Medulla oblongata (tissue), 1 donor: ENCODE measurements at regions not wholly inside any gene's neighbourhood (a gene's known extent, or its start where the extent isn't known, plus 50 kb on each side); places are given as distances from the start of the nearest gene placed in this dataset.

ENCODE experiments used
- DNase-seq: peaks from one replicate; pipeline ENCODE4 v3.0.0-alpha.2; 2015; ENCODE audit errors: extremely low spot score

DNA sequence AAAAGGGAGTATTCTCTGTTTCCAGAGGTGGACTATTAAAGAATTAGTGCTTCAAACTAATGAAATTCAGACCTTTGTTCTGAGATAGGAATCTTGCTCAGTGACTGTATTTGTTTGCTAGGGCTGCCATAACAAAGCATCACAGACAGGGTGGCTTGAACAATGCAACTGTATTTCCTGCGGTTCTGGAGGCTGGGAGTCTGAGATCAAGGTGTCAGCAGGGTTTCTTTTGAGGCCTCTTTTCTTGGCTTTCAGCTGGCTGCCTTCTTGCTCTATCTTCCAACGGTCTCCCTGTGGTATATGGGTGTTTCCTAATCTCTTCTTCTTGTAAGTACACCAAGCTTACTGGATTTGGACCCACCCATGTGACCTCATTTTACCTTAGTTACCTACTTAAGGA is 264.6 kb upstream of the PROX1 start:
- no peak for DNase-seq

DNA sequence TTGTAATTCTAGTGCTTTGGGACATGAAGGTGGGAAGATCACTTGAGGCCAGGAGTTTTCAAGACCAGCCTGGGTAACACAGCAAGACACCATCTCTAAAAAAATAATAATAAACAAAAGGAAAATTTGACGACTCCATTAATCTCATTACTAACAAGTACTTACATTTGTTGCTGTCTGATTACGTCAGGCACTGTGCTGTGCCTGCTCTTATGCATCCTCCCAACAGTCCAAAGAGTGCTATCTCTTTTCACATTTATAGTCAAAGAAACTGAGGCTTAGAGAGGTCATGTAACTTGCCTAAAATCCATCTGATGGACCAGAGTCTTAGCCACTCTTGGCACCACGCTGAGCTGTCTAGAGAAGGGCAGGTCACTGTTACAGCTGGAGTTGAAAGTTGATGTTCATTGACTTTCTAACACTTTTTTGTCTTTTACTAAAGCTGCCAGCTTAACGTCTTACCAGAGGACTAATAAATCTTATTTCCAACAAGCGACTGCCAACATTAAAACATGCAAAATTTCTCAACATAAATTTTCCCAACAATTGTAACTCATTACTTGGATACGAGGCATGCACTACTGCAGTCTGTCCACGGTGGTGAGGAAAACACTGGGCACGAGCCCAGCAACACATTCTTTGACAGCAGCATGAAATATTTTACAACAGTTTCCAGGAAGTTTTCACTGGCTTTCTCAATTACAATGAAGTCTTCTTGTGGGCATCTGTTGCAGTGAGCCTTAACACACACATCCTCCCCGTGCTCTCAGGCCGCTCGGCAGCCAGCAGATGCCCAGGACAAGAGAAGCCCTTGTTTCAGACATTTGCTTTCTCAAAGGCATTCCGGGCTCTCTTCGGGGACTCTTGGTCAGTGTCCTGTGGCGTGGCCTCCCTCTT is 262.9 kb upstream of the PROX1 start:
- DNase-seq, result peak; percentile 61

DNA sequence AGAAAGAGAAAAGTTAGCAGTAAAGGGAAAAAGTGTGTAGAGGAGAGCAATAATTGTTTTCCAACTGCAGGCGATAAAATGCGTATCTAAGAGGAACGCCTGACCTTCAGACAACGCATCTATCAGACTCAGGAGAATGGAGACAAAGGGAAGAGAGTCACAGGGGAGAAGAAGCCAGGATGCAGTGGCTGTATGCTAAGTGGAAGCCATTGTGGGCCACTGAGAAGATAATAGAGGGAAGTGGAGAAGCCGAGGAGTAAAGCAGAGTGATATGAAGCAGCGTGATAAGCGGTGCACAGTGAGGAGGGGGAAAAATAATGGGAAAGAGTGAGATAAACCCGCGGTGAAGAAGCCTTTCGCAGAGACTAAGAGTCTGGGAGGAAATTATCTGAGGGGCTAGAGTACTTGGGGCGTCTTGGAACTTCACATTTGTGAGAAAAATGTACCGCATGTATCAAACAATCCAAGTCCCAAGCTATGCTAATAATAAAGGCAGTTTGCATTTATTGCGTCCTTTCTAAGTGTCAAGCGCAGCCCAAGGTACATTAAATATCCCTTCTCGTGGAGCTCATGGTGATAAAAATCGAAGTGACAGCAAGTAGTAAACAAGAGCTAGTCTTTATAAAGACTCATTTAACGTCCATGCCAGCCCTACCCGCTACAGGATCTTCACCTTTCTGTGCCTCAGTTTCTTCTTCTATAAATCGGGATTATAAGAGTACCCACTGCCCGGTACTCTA is 259.8 kb upstream of the PROX1 start:
- no peak for DNase-seq

DNA sequence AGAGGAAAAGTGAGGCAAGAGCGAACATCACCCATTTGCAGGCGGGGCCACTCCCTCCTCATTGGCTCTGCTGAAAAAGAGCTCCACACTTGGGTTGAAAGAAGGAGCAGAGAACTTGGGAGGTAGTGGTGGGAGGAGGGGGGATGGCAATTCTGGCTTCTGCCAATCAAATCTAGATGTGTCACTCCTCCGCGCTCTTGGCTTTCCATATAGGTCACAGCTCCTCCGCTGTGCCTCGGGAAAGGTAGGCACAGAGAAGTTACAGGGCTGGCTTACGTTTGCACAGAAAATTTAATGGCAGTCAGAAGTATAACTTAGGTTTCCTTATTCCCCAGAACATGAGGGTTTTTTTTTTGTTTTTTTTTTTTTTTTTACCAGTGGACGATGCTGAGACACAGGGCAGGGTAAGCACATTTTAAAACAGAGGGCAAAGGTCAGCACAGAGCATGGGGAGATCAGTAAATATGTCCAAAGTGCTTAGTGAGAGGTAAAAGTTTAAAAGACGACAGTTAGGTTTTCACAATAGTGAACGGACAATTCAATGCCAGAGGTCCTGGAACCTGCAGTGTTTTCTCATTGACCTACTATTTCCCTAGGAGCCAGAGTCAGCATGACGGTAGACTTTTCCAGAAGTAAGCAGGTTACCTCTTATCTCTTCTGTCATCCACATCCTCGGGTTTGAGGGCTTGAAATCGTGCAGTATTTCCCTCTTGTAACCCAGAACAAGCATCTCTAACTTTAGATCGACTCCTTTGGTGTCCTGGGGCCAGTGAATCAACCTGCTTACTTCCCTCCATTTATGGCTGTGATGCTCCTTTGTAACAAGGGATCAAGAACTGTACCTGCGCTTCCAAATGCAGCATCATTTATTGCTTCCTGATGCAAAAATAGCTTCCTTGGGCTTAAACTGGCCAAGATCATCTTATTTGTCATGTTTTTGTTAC is 258.9 kb upstream of the PROX1 start:
- no peak for DNase-seq

DNA sequence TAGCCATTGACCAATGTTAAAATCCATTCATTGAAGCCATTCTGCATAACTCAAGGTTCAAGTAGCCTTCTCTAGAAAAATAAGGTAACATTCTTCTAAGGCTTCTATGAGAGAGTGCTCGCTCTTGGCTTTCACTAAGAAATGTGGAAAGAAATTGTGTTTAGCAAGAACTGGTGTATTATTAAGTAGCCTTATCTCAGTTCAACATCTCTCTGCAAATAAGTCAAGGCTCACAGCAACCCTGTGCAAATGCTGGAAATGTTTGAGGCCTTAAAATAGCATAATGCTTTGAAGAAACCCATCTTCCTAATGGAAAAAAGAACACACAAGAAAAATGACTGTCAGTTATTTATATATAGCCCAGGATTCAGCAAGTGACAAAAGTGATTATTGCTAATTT is 254.1 kb upstream of the PROX1 start:
- no peak for DNase-seq

DNA sequence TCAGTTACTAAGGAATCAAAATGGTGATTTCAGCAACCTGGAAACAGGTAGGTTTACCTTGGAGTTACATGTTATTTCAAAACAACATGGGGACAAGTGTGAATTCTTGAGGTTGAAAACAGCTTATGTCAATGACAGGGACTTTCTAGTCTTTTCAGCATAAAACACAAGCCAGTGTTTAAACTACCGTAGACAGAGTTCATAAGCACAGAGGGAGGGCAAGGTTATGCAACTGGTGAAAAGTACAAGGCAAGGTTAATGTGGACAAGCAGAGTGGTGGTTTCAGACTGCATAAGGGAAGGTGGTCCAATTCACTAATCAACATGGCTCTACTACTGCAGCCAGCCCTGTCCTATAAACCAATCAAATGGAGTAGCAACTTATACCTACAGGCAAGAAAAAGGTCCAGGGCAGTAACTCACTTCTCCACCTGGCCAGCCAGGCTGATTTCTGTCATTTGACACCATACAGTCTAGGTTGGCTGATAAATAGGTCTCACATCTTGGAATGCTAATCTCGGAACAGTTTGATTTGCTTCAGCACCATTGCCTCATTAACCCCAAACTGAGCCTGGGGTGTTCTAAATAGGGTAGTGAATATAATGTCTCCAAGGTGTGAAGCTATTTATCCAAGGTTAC is 250.3 kb upstream of the PROX1 start:
- DNase-seq, result no peak

DNA sequence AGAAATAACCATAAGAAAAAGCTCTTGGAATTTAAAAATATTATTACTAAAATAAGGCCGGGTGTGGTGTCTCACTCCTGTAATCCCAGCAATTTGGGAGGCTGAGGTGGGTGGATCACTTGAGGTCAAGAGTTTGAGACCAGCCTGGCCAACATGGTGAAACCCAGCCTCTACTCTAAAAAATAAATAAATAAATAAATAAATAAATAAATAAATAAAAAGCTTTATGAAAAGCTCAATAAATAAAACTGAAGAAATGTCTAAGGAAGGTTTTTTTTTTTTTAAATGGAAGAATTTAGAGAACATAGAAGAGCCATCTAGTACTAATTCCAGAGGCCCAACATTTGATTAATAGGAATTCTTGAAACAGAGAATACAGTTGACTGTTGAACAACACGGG is 249.1 kb upstream of the PROX1 start:
- no peak for DNase-seq

DNA sequence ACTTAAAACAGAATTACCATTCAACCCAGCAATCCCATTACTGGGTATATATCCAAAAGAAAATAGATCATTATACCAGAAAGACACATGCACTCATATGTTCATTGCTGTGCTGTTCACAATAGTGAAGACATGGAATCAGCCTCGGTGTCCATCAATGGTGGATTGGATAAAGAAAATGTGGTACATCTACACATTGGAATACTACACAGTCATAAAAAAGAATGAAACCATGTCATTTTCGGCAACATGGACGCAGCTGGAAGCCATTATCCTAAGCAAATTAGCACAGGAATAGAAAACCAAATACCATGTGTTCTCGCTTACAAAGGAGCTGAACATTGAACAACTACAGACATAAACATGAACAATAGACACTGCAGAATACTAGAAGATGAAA is 244.8 kb upstream of the PROX1 start:
- no peak for DNase-seq

DNA sequence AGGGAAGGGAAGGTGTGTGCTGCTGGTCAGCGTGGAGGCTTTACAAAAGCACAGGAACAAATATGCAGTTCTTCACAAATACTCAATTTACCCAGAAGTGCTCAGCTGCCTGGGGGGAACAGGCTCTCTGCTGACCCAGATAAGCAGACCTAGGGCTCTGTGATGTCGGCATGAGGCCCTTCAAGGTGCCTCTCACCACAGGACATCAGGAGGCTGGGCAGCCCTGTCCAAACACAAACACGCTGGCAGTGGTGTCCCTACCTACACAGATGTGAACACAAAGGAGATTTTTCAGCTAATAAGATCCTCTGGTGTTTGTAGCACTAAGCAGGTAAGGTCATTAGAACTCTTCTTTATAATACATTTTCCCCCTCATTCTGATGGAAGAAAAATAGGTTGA is 243.0 kb upstream of the PROX1 start:
- DNase-seq, result no peak

DNA sequence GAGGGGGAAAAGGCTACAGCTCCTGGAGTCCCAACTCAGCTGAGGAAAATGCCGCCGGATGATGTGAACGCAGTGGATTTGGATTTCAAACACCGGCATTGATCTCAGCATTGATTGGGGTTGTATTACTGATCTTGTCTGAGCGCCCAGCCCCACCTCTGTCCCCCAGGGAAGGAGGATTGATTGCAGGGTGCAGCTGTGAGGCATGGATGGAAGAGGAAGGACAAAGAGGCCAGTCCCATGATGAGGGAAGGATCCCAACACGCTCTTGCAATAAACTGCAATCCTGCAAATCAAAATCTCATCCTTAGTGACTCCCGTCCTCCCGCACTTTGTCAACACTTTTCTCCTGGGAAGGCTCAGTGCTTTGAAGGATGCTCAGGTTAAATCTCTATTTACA is 242.3 kb upstream of the PROX1 start:
- no peak for DNase-seq

DNA sequence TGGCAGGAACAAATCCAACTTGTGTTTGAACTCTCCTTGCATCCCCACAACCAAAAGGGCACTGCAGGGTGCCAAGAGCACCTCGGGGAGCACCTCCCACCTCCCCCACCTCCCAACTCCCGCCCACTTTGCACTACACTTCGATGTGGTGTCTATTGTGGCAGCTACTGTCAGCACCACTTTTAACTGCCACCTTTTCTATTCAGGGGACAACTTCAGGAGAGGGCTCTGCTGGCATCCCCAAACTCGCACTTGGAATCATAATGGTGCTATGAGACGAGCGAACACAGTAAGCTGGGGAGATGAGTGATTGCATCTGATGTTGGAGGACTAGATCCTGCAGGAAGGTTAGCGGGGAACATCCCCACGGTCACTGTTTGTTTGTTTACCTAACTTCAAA is 238.2 kb upstream of the PROX1 start:
- DNase-seq, result no peak

DNA sequence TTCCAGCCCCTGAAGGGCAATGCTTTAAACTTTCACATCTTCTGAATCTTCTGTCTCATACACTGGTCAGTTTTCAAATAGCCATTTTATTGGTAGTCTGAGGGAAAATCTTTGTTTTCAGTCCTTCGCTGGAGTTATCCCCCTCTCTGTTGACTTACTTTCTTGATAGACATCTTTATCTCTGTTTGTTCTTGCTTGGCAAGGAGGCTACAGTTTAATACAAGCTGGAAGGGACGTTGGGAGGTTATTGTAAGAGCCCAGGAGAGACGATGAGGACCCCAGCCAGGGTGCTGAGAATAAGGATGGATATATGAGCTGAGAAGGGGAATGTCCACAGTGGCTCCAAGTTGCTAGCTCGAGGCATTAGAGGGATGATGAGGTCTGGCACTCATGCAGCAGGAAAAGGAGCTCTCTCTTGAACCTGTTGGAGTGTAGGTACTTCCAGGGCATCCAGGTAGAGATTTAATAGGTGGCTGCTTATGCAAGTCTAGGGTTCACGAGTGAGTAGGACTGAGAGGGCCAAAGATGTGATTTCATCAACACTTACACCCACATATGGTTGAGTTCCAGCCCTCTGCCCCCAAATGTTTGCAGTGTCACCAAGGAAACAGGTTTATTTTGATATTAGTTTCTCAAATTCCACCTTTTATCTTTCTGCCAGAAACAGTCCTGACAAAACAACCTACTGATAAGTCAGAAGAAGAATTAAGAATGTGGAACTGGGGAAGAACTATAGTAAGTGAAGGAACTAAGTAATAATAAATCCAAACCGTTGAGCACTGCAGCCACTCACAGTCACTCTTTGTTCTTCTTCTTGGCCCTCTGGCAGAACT is 237.3 kb upstream of the PROX1 start:
- no peak for DNase-seq

DNA sequence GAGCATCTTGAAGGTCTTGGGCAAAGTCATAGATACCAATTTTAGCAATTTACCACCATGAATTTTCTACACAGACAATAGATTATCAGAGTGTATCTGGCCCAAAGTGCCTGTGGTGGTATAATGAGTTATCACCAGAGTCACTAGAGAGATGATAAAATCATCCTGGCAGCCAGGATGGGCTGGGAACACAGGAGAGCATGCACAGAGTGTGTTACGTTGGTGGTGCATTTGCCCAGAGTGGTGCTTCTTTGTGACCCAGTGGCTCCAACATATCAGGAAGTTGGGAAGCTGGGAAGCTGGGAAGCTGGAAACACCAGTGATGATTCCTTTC is 236.7 kb upstream of the PROX1 start:
- no peak for DNase-seq

DNA sequence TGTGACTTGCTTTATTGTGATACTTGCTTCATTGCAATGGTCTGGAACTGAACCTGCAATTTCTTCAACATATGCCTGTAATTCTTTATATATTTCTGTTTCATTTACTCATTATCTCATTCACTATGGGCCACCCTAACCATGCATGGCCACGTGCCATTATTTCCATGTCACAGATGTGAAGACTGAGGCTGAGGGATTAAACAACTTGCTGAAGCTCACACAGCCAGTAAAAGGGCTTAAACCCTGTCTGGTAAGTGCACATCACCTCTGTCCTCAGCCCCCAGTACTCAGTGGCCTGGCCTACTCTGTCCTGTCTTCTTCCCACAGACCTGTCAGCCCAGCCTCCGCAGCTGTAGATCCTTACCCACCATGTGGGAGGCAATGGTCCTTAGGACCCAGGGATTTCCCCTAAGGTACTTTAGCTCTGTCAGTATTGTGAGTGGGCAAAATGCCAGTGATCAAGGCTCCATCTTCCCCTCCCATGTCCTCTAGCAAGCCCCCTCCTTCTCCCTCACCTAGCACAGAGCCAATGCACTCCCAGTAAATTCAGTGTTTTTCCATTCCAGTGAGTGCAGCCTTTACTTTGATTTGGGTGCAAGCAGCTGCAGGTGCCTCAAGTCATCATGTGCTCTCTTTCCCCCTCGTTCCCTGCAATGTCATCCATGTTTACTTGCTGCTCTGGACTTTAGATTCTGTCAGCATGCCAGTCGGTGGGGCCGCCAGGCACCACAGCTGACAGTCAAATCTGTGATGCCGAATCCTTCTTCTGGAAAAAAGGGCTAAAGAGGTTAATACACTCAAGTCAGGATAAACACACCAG is 228.2 kb upstream of the PROX1 start:
- DNase-seq, result no peak

DNA sequence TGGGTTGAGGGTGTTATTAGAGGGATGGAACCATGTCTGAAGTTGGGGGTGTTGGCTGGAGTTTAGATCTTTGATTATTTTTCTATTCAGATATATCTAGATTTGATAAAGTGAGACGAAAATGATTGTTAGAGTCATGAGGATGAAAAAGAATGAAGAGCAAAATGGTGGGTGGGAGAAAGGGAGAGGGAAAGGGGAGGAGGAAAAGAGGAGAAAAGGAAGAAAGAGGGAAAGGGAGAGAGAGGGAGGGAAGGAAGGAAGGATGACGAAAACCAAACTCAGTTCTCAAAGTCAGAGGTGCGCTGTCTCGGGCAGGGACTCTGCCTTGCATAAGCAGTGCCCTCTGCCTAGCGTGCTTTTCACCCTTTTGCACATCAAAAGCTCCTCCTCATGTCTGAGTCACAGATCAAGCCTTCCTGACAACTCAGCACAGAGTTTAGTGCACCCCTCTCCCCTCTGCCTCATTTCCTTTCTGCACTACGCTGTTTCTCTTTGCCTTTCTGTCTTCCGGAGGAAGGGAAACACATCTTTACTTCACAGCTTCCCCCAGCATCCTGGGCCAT is 225.8 kb upstream of the PROX1 start:
- DNase-seq, result no peak

DNA sequence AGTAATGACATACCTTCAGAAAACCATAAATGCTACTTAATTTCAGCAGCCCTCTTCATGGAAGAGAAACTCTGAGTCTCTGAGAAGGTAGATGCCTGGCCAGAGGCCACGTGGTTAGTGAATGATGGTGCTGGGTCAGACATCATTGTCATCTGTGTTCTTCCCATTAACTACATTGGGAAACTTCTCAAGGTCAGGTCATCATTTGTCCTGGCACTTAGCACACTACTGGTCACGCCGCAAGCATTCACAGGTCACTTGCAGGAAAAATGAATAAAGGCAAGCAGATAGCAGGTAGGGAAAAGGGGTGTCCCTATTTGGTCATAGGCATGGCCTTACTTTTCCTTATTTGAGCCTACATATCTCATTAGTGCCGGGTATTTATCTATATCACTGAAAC is 220.1 kb upstream of the PROX1 start:
- no peak for DNase-seq

DNA sequence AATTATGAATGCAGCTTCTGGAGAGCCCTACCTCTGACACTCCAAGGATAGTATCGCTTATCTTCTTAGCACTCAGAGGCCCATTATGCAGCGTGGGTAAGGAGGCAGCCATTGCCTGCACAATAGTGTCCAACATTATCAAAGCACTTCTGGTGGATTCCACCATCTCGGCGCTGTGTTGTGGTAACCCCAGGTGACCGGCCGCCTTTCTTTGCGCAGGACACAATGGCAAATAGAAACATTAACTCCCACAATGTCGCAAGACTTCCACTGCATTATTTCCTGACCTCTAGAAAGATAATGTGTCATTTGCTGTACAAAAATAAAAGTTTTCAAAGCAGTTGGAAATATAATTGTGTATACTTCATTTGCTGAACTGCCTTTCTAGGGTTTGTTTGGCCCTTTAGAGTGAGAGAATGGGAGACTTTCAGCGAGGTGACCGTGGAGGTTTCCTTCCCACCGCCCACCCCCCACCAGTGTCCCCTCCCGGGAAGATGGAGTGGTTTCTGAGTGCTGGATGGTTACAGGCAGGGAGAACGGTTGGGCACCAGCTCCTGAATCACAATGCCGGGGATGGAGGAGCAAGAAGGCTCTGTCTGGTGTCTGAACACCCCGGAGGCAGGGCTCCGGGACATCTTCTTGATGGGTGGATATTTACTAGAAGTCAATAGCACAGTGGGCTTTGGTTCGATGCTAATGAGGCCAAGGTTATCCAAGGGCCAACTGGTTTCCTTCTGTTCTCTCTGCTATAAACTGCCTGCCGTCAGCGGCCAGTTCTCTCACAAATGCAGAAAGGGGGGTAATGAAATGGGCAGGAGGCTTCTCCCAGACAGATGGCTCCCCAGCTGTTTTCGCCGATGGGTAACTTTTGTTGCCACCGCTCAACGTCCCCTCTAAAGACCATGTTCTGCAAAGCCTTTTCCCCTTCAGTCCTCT is 215.4 kb upstream of the PROX1 start:
- no peak for DNase-seq

DNA sequence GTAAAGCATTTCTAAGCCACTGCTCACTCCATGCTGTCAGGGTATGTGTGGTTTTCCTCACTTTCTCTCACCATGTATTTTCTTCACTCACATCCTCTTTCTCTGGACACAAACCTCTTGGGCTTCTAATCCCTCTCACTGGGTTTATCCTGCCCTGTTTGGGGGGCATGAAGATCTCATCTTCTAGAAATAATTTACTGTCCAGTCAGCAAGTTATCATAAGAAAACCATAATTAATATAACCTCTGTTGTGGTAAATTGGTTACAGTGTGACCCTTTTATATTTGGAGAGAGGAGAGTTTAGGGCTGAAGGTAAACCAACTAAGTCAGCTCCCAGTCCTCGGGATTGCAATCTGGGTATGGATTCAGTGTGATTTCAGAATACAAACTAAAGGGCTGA is 213.8 kb upstream of the PROX1 start:
- DNase-seq, result no peak

DNA sequence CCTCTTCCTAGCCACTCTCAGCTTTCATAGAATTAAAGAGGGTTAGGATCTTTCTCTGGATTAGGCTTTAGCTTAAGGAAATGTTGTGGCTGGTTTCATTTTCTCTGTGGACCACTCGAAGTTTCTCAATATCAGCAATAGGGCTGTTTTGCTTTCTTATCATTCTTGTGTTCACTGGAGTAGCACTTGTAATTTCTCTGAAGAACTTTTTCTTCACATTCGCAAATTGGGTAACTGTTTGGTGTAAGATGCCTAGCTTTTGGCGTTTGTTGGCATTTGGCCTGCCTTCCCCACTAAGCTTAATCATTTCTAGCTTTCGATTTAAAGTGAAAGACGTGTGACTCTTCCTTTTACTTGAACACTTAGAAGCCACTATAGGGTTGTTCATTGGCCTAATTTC is 210.8 kb upstream of the PROX1 start:
- DNase-seq, result no peak
